Large intestine (tissue), 3 donors: ENCODE measurements at regions not wholly inside any gene's neighbourhood (a gene's known extent, or its start where the extent isn't known, plus 50 kb on each side); places are given as distances from the start of the nearest gene placed in this dataset.

Source experiments
- DNase-seq, 2 donors: peaks; one replicate each; pipeline versions ENCODE4 v3.0.0 to v3.0.0-alpha.2; 2013
- H3K27ac ChIP-seq: one replicate; pipeline ENCODE4 v1.5.1; 2013; ENCODE audit warnings: low read length
- H3K27me3 ChIP-seq: 2 replicates; pipeline ENCODE4 v1.6.1; 2013; ENCODE audit warnings: low read length; ENCODE audit not compliant: control insufficient read depth, insufficient read depth
- H3K36me3 ChIP-seq: 2 replicates; pipeline ENCODE4 v1.6.1; 2013; ENCODE audit warnings: low read length; ENCODE audit not compliant: control insufficient read depth, insufficient read depth
- H3K4me1 ChIP-seq: one replicate; pipeline ENCODE4 v1.6.1; 2013; ENCODE audit warnings: low read length; ENCODE audit not compliant: control insufficient read depth, insufficient read depth
- H3K4me3 ChIP-seq: one replicate; pipeline ENCODE4 v1.5.1; 2013; ENCODE audit warnings: low read length
- H3K9me3 ChIP-seq: one replicate; pipeline ENCODE4 v1.6.1; 2013; ENCODE audit warnings: mild to moderate bottlenecking, low read depth, low read length, moderate library complexity; ENCODE audit not compliant: control insufficient read depth
- WGBS: methylation state at CpG from one replicate; pipeline ENCODE4 v1.1.5; 2013; ENCODE audit warnings: low lambda C conversion rate; ENCODE audit not compliant: insufficient coverage; 5-methylcytosine and 5-hydroxymethylcytosine counted together

GRCh38 chr7:67590649-67591048 is 594.0 kb downstream of the TYW1 start:
- Histone ChIP-seq H3K27ac (no peak overlapping the region), H3K9me3 (peaks cover 3% of the 10 kb centered on the region), H3K4me1 (no peaks in the 10 kb centered on the region), H3K36me3 (no peaks in the 10 kb centered on the region), H3K27me3 (no peaks in the 10 kb centered on the region), H3K4me3 (no peak overlapping the region)
- no CpG with 5 or more reads among the region's 3 CpGs for WGBS
- no peak for DNase-seq

DNA sequence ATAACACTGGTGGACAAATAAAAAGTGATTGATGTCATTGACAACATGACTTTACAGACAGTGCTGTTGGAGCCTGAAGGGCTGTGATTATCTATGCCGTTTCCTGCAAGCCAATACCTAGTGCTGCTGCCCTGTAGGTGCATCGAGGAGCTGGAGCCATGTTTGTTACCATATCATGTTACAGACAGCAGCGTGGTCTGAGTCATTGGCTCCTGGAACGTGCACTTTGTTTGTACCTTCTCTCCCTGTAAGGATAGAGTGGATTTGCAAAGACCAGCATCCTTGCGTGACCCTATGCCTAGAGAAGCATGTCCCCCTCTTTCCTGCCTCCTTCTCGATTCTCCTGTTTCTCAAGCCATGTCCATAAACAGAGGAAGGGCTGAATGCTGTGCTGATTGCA is 597.2 kb downstream of the TYW1 start:
- Histone ChIP-seq H3K27me3 (no peaks in the 10 kb centered on the region), H3K9me3 (no peaks in the 10 kb centered on the region), H3K4me1 (no peaks in the 10 kb centered on the region), H3K27ac (no peak overlapping the region), H3K4me3 (no peak overlapping the region), H3K36me3 (no peaks in the 10 kb centered on the region)
- 20% methylated on average over 1 of the region's 6 CpGs for WGBS
- DNase-seq, result no peak

DNA sequence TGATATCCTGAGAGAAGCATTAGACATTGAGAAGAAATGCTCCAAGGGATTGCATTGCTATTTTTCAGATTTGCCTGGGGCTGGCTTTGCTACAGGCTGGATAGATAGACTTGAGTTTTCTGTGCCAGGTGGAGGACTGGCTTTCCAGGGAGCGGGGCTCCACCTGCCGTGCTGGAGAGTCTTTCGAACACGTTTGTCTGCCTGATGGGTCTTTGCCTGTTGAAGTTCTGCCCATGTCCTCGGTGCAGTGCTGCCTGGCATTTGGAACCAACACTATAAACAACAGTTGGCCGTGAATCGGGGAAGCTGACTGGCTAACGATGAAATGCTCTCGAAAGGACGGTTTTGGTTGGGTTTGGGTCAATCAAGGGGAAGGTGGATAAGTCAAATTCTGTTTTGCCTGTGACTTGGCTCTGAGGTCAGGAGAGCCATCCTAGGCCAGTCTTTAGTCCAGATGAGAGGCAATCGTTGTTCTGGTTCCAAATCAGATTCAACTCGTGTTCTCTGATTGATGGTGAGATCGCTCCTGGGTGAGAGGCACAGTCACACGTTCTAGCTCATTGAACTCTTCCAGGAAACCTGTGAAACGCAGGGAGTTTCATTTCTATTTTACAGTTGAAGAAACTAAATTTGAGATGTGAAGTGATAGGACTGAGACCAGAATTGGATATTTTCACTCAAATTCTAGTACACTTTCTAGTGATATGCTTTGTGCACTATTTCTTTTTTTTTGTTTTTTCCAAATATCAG is 599.0 kb downstream of the TYW1 start:
- Histone ChIP-seq H3K4me3 (no peak overlapping the region), H3K4me1 (no peaks in the 10 kb centered on the region), H3K27me3 (no peaks in the 10 kb centered on the region), H3K9me3 (no peaks in the 10 kb centered on the region), H3K36me3 (no peaks in the 10 kb centered on the region), H3K27ac (no peak overlapping the region)
- DNase-seq, result no peak
- no CpG with 5 or more reads among the region's 15 CpGs for WGBS

DNA sequence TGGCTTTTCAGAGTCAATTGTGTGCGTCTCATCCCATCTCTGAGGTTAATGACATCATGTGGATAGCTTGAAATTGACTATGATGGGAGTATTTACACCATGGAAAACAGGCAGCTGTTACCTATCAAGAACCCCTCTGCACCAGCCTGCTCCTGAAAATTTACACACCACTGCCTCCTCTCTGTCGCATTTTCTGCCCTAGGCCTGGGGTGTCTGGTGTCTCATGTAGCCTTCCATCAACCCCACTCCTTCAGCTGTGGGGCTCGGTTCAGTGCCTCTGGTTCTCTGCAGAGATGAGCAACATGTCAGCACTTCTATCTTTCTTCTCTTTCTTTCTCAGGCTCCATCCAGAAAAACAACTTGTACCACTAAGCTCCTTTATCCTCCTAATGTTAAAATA is 600.5 kb downstream of the TYW1 start:
- H3K4me1 ChIP-seq, result no peaks in the 10 kb centered on the region
- H3K27me3 ChIP-seq, result no peaks in the 10 kb centered on the region
- WGBS, result no CpG with 5 or more reads among the region's 3 CpGs
- no peaks in the 10 kb centered on the region for H3K36me3 ChIP-seq
- no peak for DNase-seq
- no peaks in the 10 kb centered on the region for H3K9me3 ChIP-seq
- H3K27ac ChIP-seq, result no peak overlapping the region
- H3K4me3 ChIP-seq, result no peak overlapping the region

- no peaks in the 10 kb centered on the region for H3K27me3 ChIP-seq
- H3K9me3 ChIP-seq, result no peaks in the 10 kb centered on the region
- H3K4me3 ChIP-seq, result no peak overlapping the region
- H3K27ac ChIP-seq, result no peak overlapping the region
- H3K4me1 ChIP-seq, result no peaks in the 10 kb centered on the region
- DNase-seq, result no peak
- no peaks in the 10 kb centered on the region for H3K36me3 ChIP-seq
Measured at GRCh38 chr7:67598469-67598868, 601.8 kb downstream of the TYW1 start.

DNA sequence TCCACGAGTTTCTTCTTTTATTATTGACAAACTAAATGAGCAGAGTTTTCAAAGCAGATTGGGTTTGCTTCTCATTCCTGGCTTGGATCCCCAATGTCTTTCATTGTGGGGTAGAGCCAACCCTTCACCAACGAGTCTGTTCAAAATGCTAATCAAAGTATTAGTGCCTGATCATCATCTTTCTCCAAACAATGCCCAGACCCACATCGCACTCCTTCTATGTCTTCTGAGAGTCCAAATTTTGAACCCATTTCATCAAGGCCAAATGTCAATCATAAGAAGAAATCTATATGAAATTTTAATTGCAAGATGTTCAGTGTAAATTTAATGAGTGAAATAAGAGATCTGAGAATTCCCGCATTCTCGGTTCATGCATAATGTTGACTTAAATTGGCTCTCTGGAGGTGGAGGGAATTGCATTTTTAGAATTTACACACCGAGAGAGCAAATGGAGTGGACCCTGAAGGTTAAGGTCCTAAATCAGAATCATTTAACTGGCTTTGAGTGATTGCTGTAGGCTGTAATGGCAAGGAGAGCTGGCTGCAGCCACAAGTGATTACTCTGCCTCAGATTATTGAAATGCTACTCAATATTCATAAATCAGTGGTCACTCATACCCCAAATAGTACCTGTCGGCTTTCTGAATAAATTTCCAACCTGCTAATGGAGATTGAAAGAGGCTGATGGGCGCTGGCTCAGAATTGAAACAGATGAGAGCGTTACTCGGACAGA is 602.9 kb downstream of the TYW1 start:
- no peak overlapping the region for H3K27ac ChIP-seq
- WGBS, result 90% methylated on average over 4 of the region's 10 CpGs

DNA sequence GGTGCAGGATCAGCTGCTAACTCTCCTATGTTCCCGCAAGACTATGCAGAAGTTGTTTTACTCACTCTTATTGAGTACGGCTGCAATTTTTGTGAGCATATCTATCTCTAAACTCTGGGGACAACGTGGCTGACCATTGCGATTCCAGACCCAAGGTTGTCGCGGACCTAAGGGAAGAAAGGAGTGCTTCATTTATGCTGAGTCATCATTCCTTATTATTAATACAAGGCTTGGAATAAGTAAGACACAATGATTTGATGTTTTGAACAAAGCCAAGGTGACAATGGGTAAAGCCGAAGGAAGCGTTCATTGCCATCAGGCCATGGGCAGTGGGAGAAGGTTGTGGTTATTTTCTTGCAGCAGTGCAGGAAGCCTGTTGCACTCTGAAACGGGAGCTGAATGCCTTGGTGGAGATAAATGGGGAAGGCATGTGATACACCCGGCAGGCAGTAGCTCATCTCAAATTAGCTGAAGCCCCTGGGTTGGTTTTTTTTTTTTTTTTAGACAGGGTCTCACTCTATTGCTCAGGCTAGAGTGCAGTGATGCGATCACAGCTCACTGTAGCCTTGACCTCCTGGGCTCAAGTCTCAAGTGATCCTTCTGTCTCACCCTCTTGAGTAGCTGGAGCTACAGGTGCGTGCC is 605.7 kb downstream of the TYW1 start:
- H3K4me3 ChIP-seq, result no peak overlapping the region
- no peaks in the 10 kb centered on the region for H3K4me1 ChIP-seq
- no peaks in the 10 kb centered on the region for H3K36me3 ChIP-seq
- 94% methylated on average over 3 of the region's 12 CpGs for WGBS
- DNase-seq, result no peak
- no peaks in the 10 kb centered on the region for H3K27me3 ChIP-seq
- H3K9me3 ChIP-seq, result no peaks in the 10 kb centered on the region
- no peak overlapping the region for H3K27ac ChIP-seq

More for the DNA sequence above, 602.9 kb downstream of the TYW1 start:
- H3K9me3 ChIP-seq, result no peaks in the 10 kb centered on the region
- no peak for DNase-seq
- H3K36me3 ChIP-seq, result no peaks in the 10 kb centered on the region
- H3K4me1 ChIP-seq, result no peaks in the 10 kb centered on the region
- H3K27me3 ChIP-seq, result no peaks in the 10 kb centered on the region
- H3K4me3 ChIP-seq, result no peak overlapping the region

GRCh38 chr7:67604461-67605386 is 608.1 kb downstream of the TYW1 start:
- Histone ChIP-seq H3K27me3 (no peaks in the 10 kb centered on the region), H3K4me3 (no peak overlapping the region), H3K4me1 (no peaks in the 10 kb centered on the region), H3K36me3 (no peaks in the 10 kb centered on the region), H3K27ac (no peak overlapping the region), H3K9me3 (no peaks in the 10 kb centered on the region)
- no CpG with 5 or more reads among the region's 2 CpGs for WGBS
- DNase-seq, result no peak

DNA sequence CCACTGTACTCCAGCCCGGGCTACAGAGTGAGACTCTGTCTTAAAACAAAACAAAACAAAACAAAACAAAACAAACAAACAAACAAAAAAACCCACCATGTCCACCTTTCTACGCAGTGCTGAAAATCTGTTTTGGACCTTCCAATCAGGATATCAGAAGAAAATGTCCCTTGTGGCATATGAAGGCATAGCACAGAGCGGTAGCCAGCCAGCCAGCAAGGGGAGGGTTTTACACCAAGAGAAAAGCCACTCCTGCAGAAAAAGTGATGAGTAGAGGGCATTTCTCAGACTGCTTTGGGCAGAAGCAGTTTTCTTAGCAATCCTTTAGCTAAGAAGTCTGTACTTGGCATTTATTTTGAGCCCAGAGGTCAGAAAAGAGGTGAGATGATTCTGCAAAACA is 612.2 kb downstream of the TYW1 start:
- H3K4me1 ChIP-seq, result no peaks in the 10 kb centered on the region
- no peak overlapping the region for H3K4me3 ChIP-seq
- WGBS, result no CpG with 5 or more reads among the region's 3 CpGs
- no peaks in the 10 kb centered on the region for H3K27me3 ChIP-seq
- no peaks in the 10 kb centered on the region for H3K9me3 ChIP-seq
- H3K27ac ChIP-seq, result no peak overlapping the region
- H3K36me3 ChIP-seq, result no peaks in the 10 kb centered on the region
- no peak for DNase-seq

DNA sequence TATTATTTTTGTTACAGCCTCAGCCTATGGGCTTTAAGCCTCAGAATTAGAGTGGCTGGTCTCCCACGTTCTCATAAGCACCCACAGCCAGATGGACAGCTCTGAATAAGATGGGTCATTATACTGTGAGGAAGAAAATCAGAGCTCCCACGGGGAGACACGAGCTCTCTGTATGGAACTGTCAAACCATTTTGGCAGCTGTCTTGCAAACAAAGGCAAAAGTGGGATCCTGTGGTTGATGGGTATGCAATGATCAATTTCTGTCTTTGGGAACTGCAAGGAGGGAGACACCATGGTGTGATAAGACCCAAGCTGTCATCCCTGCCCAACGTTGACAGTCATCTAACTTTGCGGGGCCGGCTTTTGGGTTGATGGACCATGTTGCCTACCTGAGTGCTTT is 614.3 kb downstream of the TYW1 start:
- no peaks in the 10 kb centered on the region for H3K36me3 ChIP-seq
- H3K9me3 ChIP-seq, result no peaks in the 10 kb centered on the region
- WGBS, result no CpG with 5 or more reads among the region's 6 CpGs
- no peaks in the 10 kb centered on the region for H3K27me3 ChIP-seq
- no peak for DNase-seq
- no peak overlapping the region for H3K4me3 ChIP-seq
- H3K27ac ChIP-seq, result no peak overlapping the region
- no peaks in the 10 kb centered on the region for H3K4me1 ChIP-seq
